Left colon (tissue), 2 donors: ENCODE measurements at regions not wholly inside any gene's neighbourhood (a gene's known extent, or its start where the extent isn't known, plus 50 kb on each side); places are given as distances from the start of the nearest gene placed in this dataset.

Experiments used
- ATAC-seq: fragments of 200-7000 bp; cut with Tn5 transposase; one replicate; pipeline ENCODE4 v1.9.1; 2020; ENCODE audit warnings: mild to moderate bottlenecking, moderate library complexity
- DNase-seq, 2 donors: peaks; one replicate each; pipeline ENCODE4 v3.0.0-alpha.2; 2020
- intact Hi-C, 2 donors: fragments of 100-400 bp; cut with DNase I in 1 of 2; cut with micrococcal nuclease in 1 of 2; formaldehyde crosslinking; loops; one replicate each; pipeline versions ENCODE4 v1.11.2 to v1.14.0; 2022; cut with DNase I, micrococcal nuclease
- donor health status: DM: no; HTN: no; CAD: no.
- donor health status: DM: yes; HTN: yes; CAD: no.

DNA sequence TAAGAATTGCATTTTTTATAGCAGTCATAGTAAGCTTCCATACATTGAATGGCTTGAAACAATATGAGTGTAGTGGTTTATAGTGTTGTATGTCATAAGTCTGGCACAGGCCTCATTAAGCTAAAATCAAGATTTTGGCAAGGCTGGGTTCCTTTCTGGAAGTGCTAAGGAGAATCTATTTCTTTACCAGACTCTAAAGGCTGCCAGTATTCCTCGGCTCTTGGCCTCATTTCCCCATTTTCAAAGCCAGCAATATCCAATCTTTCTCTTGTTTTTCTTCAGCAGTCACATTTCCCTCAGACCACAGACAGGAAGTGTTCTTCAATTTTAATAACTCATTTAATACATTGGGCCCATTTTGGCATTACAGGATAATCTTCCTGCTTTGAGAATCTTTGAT, 1155.5 kb upstream of the PABPC4L start:
- intact Hi-C loops: no loop called here
- no peak for ATAC-seq

DNA sequence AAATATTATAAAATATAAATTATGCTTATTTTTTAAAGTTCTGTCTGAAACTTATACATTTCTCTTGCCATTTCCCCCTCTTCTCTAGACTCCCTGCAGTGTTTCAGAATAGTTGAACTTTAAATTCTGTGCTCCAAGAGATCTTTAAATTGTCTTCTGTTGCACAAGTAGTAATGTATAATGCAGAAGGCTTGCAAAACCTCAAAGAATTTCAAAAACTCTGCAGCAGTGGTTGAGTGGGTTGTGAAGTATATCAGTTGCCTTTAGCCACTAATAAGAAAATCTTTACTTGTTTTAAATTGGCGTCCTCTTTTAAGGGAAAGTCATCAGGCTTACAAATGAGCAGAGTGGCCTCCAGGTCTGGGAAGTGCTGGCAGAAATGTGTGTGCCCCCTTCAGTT, 1153.3 kb upstream of the PABPC4L start:
- intact Hi-C loops: no loop called here
- no peak for DNase-seq
- ATAC-seq: no peak

More for the DNA sequence above, 1155.5 kb upstream of the PABPC4L start:
- DNase-seq: no peak

DNA sequence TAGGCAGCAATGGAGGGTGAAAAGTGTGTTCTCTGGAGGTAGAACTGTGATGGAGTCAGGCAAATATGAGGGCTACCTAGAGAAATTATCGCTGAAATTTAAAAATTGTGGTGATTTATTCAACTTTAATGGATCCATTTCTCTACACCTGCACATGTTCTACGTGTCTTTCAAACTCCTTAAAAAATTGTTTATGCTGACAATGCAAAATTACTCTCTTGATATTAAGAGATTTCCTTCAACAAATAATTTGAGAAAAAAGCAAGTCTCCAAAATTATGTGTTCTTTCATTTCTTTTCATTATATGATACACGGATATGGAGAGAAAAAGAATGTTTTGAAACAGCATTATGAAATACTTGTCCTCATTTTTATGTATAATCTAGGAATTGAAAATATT, 1151.4 kb upstream of the PABPC4L start:
- DNase-seq (no peak), ATAC-seq (no peak)
- intact Hi-C loops: no loop called here

DNA sequence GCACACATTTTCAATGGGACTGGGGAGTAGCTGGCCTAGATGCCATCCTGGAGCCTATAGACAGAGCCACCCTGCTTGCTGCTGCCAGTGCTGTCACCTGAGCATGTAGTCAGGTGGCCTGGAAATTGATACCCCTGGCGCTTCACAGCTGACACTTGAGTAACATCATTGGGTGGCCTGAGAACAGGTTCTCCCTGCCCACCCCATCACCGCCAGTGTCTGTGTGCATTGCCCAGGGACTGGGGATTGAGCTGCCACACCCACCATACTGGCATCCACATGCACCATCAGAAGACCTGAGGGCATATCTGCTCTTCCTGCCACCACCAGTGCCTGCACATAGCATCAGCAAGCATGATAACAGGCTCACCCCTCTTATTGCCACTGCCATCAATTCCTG, 1142.9 kb upstream of the PABPC4L start:
- ATAC-seq (no peak), DNase-seq (no peak)
- intact Hi-C loops: no loop called here

DNA sequence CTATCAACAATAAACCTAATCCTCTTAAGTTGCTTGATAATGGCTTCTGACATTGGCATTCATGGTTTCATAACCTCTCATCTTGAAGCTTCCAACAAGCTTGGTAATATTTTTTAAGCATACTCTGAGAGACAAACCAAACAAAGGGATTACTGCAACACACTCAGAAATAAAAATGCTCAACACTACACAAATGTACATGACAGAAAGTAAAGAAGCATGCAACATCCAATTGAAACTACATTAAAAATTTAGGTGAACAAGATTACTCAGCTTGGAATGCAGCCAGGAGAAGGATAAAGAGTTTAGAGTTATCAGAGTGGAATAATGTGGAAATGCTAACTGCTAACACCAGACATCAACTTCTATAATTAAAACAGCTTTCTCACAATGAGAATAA, 1136.6 kb upstream of the PABPC4L start:
- ATAC-seq (no peak), DNase-seq (no peak)
- intact Hi-C loops: no loop called here

DNA sequence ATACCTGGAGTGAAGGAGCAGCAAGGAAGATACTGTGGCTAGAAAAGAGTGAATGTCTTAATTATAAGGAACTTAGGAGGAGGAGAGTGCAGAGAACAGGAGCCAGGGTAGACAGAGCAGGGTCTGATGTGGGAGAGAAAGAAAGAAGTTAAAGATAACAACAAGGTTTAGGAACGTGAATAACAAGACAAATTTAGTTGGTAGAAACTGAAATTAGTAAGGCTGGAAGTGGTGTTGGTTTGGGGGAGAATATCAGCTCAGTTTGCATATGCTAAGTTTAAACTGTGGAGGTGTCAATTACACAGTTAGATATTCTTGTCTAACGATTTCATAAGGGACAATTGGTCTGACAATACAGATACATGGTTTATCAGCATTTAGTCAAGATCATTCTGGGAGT, 1123.7 kb upstream of the PABPC4L start:
- intact Hi-C loops: no loop called here
- ATAC-seq: no peak
- no peak for DNase-seq

DNA sequence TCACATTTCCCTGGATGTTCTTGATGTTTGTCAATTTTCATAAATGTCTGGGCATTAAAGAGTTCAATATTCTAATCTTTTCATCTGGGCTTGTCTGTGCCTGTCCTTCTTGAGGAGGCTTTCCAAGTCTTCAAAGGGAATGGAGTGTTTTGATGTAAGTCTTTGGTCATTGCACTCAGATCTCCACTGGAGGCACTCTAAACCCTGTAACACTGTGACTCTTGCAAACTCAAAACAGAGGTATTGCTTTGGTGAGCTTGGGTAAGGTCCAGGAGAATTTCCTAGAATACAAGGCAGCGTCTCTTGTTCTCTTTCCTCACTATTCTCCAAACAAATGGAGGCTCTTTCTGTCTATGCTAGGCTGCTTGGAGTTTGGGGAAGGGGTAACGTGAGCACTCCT, 1118.1 kb upstream of the PABPC4L start:
- no peak for ATAC-seq
- intact Hi-C loops: no loop called here
- no peak for DNase-seq

DNA sequence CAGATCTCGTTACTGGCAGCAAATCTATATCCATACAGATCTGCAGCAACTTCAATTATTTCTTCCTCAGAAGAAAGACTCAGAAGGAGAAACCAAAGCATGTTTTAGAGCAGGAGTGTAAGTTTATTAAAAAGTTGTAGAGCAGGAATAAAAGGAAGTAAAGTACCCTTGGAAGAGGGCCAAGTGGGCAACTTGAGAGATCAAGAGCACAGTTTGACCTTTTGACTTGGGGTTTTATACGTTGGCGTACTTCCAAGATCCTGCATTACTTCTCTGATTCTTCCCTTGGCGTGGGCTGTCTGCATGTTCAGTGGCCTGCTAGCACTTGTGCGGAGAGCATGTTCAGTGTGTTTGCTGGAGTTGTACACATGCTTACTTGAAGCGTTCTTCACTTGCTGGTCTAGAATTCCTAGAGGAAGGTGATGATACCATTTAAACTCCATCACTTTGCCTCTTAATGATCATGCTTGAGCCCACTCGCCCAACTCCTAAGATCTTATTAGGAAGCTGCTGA, 1114.7 kb upstream of the PABPC4L start:
- no peak for ATAC-seq
- DNase-seq: no peak
- intact Hi-C loops: no loop called here

DNA sequence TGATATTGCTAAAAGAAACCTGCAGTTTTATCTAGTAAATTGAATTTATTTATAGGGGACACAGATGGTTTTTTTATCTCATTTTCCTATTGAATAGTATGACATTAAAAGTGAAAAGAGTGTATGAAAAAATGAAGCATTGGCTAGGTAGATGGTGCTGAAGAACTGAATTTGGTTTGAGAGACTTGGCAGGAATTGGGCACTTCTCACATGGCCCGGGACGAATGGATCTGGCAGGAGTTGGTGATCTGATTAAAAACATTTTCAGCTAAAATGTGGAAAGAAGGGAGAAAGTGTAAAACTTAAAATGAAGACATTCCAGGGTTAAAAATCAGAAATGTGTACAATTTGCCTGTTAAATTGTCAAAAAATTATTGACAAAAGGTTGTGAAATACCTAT, 1088.5 kb upstream of the PABPC4L start:
- intact Hi-C loops: no loop called here
- DNase-seq (no peak), ATAC-seq (no peak)

DNA sequence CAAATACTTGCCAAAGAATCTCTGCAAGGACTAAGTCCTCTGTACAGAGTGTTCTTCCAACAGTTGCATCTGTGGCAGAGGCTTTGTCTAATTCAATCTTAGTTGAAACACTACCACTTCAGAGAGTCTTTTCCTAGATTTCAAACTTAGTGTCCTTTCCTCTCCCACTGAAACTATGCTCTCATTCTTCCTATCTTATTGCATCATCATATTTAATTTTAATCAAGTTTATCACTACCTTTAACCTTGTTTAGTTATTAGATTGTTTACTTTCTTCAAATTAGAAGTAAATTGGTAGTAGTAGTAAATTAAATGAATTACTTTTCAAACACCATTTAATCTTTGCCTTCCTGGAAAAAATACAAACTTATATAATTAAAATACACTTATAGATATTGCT, 1082.3 kb upstream of the PABPC4L start:
- no peak for ATAC-seq
- intact Hi-C loops: no loop called here
- DNase-seq: no peak

DNA sequence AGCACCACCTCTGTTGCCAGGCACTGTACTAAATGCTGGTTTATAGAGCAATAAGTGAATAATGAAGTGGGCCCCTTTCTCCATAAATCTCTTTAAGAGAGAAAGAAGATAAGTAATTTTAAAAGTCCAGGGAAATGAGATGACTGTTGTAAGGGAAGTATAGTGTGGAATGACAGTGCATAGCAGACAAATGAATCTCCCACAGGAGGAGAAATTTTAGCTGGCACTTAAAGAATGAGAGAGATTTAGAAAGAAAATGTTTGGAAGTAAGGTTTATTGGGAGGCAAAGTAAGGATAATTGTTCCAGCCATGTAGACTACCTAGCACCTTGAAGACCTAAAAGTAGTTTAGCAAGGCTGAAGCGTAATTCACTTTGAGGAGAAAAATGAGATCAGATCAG, 1081.1 kb upstream of the PABPC4L start:
- intact Hi-C loops: no loop called here
- no peak for DNase-seq
- ATAC-seq: no peak

DNA sequence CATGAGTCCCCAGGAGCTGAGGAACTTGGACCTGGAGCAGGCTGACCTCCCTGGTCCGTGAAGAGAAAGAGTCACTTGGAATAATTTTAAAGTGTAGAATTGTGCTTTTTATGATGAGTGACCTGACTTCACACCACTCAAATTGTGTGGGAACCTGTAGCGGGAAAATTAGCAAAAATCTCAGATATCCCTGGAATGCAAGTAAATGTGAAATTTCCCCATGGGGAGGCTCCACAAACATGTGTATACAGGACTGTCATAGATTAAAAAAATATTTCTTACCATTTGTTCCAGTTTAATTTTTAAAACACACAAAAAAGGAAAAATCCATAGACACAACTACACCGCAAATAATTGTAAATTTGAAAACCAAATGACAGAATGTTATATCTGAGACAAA, 1079.6 kb upstream of the PABPC4L start:
- ATAC-seq: no peak

DNA sequence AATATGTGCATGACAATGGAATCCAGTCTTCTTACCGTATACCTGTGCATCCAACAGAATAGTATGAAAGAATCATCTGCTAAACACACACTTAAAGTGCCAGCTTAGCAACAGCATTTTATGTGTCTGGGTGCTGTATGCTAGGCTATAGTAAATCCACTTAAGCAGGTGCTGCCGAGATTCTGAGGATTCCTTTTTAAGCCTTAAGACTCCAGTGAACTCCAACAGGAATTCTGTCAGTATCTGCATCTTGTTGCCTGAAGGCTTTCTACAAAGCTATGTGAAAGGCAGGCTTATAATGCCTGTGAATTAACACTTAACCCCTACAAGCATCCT, 1076.4 kb upstream of the PABPC4L start:
- intact Hi-C loops: no loop called here
- DNase-seq: no peak
- no peak for ATAC-seq

More for the DNA sequence above, 1079.6 kb upstream of the PABPC4L start:
- DNase-seq: no peak
- intact Hi-C loops: no loop called here

DNA sequence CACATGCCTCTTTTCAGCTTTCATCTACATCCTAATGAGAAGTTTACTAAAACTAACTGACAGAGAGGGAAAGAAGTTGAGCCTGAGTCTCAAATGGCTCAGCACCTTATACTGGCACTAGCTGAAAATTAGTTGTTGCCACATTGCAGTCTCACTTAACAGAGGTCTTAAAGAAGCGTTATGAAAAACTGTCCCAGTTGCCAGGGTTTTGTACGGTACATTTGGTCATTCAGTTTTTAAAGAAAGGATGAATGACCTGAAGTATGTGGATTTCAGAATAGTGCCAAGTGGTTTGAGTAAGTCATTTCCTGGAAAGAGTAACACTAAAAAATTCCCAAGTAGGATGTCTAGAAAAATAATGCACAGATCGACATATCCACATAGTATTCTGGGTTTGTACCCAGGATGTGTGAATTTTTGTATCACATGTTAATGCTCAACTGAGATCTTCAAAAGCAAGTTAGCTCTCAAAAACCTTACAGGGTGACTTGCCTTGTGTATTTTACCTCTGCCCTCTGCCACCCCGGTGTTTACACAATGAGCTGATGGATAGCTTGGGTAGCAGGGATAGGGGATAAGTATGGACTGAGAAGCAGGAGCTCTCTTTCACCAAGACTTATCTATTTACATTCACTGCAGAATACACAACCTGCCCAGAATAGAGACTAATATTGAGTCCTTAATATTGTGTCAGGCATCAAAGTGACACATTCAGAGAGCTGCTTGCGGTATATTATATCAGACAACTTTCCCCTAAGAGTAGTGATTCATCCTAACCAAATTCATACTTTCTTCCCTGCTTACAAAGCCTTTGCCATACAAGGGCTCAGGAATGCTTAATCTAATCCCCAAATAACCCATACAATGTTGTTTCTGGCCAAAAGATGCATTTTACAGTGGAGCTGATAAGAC, 1075.7 kb upstream of the PABPC4L start:
- DNase-seq (no peak), ATAC-seq (no peak)
- intact Hi-C loops: no loop called here

DNA sequence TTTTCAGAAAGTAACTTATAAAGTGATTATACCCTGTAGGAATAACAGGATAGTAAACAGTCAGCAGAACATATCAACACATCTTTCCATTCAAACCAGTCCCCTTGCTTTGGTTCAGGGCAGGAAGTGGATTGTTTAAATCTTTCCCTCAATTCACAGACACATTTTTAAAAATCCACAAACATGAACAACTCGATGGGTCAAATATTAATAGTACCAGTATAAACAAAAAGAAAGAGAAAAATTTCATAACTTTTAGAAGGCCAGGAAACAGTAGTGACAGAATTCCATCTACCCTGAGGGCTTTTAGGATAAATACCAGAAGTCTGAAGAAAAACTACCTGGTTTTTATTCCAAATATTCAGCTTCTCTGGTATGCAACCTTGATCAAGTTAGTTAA, 1072.8 kb upstream of the PABPC4L start:
- intact Hi-C loops: no loop called here
- ATAC-seq: no peak
- DNase-seq: no peak

DNA sequence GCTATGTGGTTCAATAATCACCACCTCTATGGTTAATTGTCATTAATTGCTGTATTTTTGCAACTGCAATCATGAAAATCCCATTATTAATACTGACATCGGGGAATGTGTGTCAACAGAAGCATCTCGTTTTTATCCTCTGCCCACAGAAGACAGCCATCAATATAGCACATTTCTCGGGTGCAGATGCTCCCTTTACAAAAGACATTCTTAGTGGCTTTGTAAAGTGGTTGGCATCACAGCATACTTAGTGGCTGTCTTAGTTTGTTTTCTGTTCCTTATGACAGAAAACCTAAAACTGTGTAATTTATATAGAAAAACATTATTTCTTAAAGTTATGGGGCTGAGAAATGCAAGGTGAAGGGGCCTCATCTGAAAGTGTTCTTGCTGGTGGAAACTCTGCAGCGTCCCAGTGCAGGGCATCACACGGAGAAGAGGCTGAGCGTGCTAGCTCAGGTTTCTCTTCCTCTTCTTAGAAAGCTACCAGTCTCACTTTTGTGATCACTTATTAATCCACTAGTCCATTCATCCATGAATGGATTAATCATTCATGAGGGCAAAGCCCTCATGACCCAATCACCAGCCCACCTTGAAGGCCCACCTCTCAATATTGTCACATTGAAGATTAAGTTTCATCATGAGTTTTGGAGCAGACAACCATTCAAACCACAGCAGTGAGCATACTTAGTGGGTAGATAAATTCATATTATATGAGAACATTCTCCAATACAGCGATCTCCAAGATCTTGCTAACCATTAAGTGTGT, 1067.7 kb upstream of the PABPC4L start:
- intact Hi-C loops: no loop called here
- no peak for DNase-seq

DNA sequence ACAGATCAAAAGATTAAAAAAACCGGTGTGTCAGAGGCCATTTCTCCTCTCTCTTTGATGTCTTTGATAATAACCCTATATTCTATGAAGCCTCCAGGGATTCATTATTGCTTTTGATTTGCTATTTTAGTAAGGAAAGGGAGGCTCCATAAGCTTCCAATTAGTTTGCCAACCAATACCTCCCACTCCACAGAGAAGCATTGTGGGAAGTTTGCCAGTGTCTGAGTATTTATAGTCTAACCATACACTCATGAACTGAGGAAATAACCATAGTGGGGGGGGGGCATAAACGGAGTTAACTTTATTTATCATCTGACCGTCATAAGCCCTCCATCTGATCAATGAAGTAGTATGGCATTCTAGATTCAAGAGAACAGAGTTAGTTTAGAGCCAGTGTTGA, 1066.8 kb upstream of the PABPC4L start:
- ATAC-seq (no peak), DNase-seq (no peak)
- intact Hi-C loops: no loop called here

More for the DNA sequence above, 1067.7 kb upstream of the PABPC4L start:
- no peak for ATAC-seq

DNA sequence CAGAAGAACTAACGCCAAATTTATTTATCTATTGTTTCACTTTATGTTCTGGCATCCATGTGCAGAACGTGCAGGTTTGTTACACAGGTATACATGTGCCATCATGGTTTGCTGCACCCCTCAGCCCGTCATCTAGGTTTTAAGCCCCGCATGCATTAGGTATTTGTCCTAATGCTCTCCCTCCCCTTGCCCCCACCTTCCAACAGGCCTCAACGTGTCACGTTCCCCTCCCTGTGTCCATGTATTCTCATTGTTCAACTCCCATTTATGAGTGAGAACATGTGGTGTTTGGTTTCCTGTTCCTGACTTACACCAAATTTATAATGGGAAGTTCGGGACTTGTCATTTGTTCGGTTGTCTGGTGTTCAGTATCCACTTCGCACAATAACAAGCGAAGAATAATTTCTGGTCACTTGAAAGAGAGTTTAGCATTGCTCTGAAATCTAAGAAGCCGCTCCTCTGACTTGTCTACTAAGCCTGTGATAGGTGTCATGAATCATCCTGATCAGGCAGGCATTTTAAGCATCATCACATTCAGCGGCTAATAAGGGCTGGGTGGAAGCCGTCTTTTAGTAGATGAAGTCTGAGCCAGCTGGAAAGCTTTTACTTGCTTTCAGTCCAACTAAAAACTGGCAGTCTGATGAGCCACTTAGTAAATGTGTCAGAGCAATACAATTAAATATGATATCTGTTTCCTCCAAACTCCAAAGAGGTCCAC, 1065.7 kb upstream of the PABPC4L start:
- DNase-seq: no peak
- intact Hi-C loops: no loop called here
- no peak for ATAC-seq

DNA sequence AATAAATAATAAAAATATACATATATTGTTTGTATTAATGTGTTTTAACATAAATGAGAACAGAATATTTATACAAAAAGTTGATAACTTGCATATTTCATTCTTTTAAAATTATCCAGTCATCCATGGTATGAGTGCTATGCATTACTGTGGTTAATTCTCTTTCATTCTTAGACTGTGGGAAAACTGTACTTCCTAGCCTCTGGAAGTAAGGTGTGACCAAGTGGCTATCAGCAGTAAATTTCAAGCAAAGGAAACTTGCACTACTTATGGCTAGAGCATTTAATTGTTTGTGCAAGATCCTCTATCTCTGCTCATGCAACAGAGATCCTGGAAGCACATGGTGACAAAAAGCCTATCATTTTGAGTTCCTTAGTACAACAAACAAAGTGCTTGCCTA, 1054.5 kb upstream of the PABPC4L start:
- intact Hi-C loops: no loop called here
- DNase-seq: no peak
- no peak for ATAC-seq

DNA sequence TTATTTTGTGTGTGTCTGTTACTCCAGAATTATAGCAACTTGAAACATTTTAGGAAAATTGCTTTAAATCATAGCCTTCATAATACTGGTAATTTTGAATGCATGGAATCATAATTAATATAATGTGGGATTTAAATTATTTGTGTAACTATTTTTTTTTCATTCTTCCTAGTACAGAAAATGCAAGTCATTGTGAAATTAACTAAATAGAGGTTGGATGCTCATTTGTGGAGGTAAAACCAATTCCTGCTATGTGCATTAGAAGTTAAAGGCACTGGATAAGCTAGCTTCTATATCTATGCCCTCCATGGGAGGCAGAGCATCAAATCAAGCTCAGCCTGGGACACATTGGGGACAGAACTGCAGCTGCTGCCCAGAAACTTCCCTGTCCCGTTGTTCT, 1048.5 kb upstream of the PABPC4L start:
- no peak for ATAC-seq
- intact Hi-C loops: no loop called here
- DNase-seq: no peak
